ENCODE measurements at regions not wholly inside any gene's neighbourhood (a gene's known extent, or its start where the extent isn't known, plus 50 kb on each side); places are given as distances from the start of the nearest gene placed in this dataset.

DNA sequence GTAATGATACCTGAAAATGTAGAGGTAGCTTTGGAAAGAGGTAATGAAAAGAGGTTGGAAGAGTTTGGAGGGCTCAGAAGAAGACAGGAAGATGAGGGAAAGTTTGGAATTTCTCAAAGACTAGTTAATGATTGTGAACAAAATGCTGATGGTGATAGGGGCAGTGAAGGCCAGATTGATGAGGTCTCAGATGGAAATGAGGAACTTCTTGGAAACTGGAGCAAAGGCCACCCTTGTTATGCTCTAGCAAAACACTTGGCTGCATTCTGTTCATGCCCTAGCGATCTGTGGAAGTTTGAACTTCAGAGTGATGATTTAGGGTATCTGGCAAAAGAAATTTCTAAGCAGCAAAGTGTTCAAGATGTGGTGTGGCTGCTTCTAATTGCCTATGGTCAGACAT lies 161.2 kb upstream of the SPEF2 start:
- CTCF ChIA-PET = no interaction called here
- POLR2A ChIA-PET = no interaction called here

DNA sequence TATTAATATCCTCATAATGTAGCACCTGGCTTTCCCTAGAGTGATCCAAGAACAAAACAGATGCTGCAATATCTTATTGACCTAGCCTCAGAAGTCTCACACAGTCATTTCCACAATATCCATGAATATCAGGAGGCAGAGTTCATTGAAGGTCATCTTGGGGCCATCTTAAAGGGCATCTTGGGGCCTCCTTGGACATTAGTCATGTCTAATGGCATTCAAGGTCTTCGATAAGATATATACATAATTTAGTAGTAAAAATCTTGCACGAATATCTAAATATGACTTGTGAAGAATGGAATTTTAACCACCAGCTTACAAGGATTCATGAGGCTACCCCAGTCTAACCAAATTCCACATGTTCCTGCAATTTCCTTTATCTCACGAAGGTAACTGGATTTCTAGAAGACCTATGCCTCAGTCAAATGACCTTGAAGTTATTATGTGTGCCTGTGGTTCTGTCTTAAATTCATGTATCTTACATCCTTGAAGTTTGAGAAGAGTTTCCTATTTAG lies 163.6 kb upstream of the SPEF2 start:
- POLR2A ChIA-PET = no interaction called here
- DNase-seq (ENCODE audit: low read depth) = no peak
- H3K4me3 ChIP-seq (ENCODE audit: low read depth, low read length) = no peak overlapping the region
- CTCF ChIA-PET = interaction anchor here (1.0 to 1.9 kb wide), 3 partner anchors 16 to 471 kb away, joined by 3 to 9 read pairs (median 3); no protein-coding TSS in a partner anchor
- TF ChIP-seq, protein P1, sequence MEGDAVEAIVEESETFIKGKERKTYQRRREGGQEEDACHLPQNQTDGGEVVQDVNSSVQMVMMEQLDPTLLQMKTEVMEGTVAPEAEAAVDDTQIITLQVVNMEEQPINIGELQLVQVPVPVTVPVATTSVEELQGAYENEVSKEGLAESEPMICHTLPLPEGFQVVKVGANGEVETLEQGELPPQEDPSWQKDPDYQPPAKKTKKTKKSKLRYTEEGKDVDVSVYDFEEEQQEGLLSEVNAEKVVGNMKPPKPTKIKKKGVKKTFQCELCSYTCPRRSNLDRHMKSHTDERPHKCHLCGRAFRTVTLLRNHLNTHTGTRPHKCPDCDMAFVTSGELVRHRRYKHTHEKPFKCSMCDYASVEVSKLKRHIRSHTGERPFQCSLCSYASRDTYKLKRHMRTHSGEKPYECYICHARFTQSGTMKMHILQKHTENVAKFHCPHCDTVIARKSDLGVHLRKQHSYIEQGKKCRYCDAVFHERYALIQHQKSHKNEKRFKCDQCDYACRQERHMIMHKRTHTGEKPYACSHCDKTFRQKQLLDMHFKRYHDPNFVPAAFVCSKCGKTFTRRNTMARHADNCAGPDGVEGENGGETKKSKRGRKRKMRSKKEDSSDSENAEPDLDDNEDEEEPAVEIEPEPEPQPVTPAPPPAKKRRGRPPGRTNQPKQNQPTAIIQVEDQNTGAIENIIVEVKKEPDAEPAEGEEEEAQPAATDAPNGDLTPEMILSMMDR (IDR thresholded peaks at IDR 0.05; ENCODE audit: insufficient read depth, low read depth, low read length) = no peak
- H3K36me3 ChIP-seq (ENCODE audit: control insufficient read depth, insufficient read depth, low read length) = no peaks in the 10 kb centered on the region
- H3K27me3 ChIP-seq (ENCODE audit: control insufficient read depth, insufficient read depth, low read length) = no peaks in the 10 kb centered on the region

More for the DNA sequence above, 161.2 kb upstream of the SPEF2 start:
- Histone ChIP-seq H3K36me3 (ENCODE audit: control insufficient read depth, insufficient read depth, low read length) (no peaks in the 10 kb centered on the region), H3K27me3 (ENCODE audit: control insufficient read depth, insufficient read depth, low read length) (no peaks in the 10 kb centered on the region), H3K4me3 (ENCODE audit: low read depth, low read length) (no peak overlapping the region)
- TF ChIP-seq, protein P1 (IDR thresholded peaks at IDR 0.05; ENCODE audit: insufficient read depth, low read depth, low read length) = no peak
- DNase-seq (ENCODE audit: low read depth) = no peak

DNA sequence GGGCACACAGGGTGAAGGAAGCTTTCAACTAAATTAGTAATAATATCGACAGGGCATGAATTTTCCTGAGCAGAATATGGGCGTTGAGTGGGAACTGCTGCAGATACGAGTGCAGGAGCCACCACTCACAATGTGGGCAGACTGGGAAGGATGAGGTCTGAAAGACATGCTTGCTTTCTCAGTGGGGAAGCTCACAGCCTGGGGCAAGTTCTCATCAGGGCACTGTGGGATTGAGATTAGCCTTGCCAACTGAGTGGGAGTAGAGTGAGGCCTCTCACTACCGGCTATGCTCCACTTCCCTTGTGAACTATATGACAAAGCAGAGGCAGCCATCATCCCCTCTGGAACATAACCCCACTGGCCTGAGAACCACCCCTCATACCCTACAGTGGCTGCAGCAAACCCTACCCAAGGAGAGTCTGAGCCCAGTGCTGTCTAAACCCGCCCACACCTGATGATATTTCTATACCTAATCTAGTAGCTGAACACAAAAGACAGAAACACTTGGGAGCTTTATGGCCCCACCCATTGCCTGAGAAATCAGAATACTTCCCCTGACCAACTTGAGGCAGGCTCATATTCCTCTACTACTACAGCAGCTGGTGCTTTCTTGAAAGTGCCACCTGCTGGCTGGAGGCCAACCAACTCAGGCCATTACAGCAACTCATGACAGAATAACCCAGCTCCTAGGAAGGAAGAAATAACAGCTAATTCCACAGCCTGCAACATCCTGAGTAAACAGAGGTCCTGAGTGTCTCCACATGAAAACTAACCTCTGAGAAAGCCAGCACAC lies 173.7 kb upstream of the SPEF2 start:
- POLR2A ChIA-PET = no interaction called here
- H3K27me3 ChIP-seq (ENCODE audit: control insufficient read depth, insufficient read depth, low read length) = no peaks in the 10 kb centered on the region
- TF ChIP-seq, protein P1 (IDR thresholded peaks at IDR 0.05; ENCODE audit: insufficient read depth, low read depth, low read length) = no peak
- H3K36me3 ChIP-seq (ENCODE audit: control insufficient read depth, insufficient read depth, low read length) = no peaks in the 10 kb centered on the region
- no peak overlapping the region for H3K4me3 ChIP-seq (ENCODE audit: low read depth, low read length)
- DNase-seq (ENCODE audit: low read depth) = no peak
- CTCF ChIA-PET = interaction anchor here (1.4 kb wide), 1 partner anchor 8 kb away, joined by 6 read pairs; no protein-coding TSS in a partner anchor

DNA sequence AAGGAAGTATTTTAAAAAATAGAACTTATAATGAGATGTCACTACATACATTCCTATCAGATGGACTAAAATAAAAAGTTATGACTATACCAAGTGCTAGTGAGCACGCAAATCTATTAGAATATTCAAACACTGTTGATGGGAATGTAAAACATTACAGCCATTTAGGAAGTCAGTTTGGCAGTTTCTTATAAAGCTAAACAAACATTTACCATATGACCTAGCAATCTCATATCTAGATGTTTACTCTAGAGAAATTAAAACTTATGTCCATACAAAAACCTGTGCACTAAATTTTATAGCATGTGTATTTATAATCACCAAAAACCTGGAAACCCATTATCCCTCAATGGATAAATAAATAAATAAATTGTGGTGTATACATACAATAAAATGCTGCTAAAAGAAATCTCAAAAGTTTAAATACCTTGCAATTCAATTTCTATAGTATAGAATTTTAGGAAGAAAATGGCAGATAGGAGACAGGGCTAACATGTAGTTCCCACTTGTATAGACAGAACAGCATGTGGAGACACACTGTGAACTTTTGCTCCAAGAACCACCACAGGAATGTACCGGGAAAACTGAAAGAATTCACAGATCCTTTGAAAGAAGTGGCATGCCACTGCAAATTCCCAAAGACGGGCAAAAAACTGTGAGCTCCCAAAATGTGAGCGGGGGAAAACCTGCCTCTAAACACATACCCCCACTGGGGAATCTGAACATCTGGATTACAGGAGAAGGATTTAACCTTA lies 174.6 kb upstream of the SPEF2 start:
- TF ChIP-seq, protein P1 (IDR thresholded peaks at IDR 0.05; ENCODE audit: insufficient read depth, low read depth, low read length) = no peak
- ChIA-PET CTCF (interaction anchor here (1.2 kb wide), 1 partner anchor 45 kb away, joined by 3 read pairs; no protein-coding TSS in a partner anchor), POLR2A (no interaction called here)

DNA sequence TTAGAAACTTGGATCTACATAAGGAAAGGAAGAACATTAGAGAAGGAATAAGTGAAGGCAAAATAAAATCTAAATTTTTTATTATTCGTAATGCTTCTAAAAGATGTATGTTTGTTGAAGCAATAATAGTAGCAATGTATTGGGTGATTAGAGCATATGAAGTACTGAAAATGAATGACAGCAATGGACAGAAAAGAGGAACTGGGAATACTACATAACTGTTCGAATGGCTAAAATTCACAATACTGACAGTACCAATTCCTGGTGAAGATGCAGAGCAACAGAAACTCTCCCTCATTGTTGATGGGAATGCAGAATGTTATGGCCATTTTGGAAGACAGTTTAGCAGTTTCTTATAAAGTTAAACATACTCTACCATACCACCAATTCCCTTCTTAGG lies 177.3 kb upstream of the SPEF2 start:
- ChIA-PET POLR2A (no interaction called here), CTCF (no interaction called here)
- H3K36me3 ChIP-seq (ENCODE audit: control insufficient read depth, insufficient read depth, low read length) = no peaks in the 10 kb centered on the region
- H3K4me3 ChIP-seq (ENCODE audit: low read depth, low read length) = no peak overlapping the region
- TF ChIP-seq, protein P1 (IDR thresholded peaks at IDR 0.05; ENCODE audit: insufficient read depth, low read depth, low read length) = no peak
- no peak for DNase-seq (ENCODE audit: low read depth)
- no peaks in the 10 kb centered on the region for H3K27me3 ChIP-seq (ENCODE audit: control insufficient read depth, insufficient read depth, low read length)

More for the DNA sequence above, 174.6 kb upstream of the SPEF2 start:
- Histone ChIP-seq H3K27me3 (ENCODE audit: control insufficient read depth, insufficient read depth, low read length) (no peaks in the 10 kb centered on the region), H3K4me3 (ENCODE audit: low read depth, low read length) (no peak overlapping the region), H3K36me3 (ENCODE audit: control insufficient read depth, insufficient read depth, low read length) (no peaks in the 10 kb centered on the region)
- no peak for DNase-seq (ENCODE audit: low read depth)
